ENCODE measurements at regions not wholly inside any gene's neighbourhood (a gene's known extent, or its start where the extent isn't known, plus 50 kb on each side); places are given as distances from the start of the nearest gene placed in this dataset.

DNA sequence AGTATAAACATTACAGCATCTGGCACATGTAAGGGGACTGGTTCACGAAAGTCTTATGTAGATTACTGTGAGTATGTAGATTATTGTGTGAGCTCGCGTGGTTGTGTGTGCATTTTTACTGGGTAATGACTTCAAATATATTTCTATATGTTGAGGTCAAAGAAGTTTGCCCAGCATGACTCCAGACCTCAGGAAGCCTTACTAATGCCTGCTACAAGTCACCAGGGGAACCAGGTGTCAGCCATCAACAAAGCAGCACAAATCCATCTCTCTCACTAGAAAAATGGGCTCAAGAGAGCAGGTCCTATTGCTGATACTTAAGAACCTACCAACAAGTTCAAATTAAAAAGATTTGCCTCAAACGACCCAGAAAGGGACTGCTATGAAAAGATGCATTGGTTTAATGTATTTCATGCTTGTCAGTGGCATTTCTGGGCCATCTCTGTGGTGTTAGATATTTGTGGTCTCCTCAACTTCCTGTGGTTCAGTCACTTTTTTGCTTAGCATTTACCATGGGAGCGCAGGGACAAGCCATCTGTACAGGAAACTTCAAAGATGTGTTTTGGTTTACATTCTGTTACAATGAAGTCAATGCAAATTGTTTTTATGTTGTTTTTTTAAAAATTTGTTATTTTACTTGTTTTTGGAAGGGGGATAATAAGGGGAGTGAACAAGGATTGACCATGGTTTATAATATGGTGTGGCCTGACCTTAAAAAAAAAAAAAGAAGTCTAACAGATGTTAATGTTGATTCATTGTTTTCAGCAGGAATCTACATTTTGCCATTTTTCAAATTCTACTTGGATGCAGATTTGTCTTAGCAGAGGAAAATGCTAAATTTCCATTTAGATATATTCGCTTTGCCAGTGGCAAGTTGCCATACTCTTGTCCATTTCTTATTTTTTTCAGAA is 172.1 kb upstream of the ADAMTS9 start:
- Mint-ChIP-seq H3K4me3 (no peak overlapping the region), H3K36me3 (ENCODE audit: low read depth) (no peaks in the 10 kb centered on the region), H3K4me1 (peaks cover 66% of the 10 kb centered on the region), H3K9me3 (no peaks in the 10 kb centered on the region), H3K27ac (peak overlapping the region; percentile 7 to 54 (median 42)), H3K27me3 (ENCODE audit: low read depth) (no peaks in the 10 kb centered on the region)
- TF ChIP-seq, protein P1, sequence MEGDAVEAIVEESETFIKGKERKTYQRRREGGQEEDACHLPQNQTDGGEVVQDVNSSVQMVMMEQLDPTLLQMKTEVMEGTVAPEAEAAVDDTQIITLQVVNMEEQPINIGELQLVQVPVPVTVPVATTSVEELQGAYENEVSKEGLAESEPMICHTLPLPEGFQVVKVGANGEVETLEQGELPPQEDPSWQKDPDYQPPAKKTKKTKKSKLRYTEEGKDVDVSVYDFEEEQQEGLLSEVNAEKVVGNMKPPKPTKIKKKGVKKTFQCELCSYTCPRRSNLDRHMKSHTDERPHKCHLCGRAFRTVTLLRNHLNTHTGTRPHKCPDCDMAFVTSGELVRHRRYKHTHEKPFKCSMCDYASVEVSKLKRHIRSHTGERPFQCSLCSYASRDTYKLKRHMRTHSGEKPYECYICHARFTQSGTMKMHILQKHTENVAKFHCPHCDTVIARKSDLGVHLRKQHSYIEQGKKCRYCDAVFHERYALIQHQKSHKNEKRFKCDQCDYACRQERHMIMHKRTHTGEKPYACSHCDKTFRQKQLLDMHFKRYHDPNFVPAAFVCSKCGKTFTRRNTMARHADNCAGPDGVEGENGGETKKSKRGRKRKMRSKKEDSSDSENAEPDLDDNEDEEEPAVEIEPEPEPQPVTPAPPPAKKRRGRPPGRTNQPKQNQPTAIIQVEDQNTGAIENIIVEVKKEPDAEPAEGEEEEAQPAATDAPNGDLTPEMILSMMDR (IDR thresholded peaks at IDR 0.05; ENCODE audit: unreplicated experiment in 3 of 3), result no peak

DNA sequence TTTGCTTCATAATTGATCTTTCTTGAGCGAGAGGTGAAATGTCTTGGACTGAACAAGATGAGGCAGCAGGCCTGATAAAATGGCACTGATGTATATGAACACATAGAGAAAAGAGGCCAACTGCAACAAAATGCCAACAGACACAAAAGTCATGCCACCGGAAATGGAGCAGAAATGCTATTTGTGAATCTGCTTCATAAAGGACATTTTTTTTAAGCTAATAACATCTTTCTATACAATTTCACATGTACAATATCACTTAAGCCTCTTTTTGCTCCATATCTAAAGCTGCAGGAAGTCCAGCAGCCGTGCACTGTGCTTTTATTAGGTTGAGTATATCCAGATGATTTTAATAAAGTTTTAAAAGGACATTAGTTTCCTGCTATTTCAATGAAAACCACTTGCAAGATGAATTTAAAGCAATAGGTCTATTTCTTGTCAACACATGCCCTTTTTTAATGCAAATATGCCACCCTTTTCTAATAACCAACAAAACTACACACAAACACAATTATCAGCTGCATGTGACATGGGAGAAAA is 169.2 kb upstream of the ADAMTS9 start:
- peaks cover 67% of the 10 kb centered on the region for H3K4me1 Mint-ChIP-seq
- H3K4me3 Mint-ChIP-seq, result no peak overlapping the region
- H3K27ac Mint-ChIP-seq, result peak overlapping the region in 2 of 3 experiments; percentile 81 to 90
- H3K27me3 Mint-ChIP-seq (ENCODE audit: low read depth), result peaks cover under 1% of the 10 kb centered on the region
- H3K9me3 Mint-ChIP-seq, result no peaks in the 10 kb centered on the region
- H3K36me3 Mint-ChIP-seq (ENCODE audit: low read depth), result no peaks in the 10 kb centered on the region
- TF ChIP-seq, protein P1 (IDR thresholded peaks at IDR 0.05; ENCODE audit: unreplicated experiment in 3 of 3), result no peak

DNA sequence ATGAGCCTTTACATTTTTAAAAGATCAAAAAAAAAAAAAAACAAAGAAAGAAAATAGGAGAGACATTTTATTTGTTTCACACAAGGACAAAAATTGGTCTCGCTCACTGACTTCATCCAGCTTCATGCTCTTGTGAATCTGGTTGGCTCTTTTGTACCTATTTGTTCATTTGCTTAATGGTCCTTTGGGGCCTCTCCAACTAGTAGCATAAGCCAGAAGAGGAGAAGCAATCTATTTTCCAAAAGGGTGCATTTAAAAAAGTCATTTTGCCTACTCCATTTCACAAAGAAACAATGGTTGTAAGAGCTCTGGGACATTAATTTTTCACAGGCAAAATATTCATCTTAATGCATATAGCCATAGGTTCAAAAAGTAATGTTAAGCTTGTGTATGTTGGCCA is 168.3 kb upstream of the ADAMTS9 start:
- Mint-ChIP-seq H3K4me3 (no peak overlapping the region), H3K27me3 (ENCODE audit: low read depth) (peaks cover 3% of the 10 kb centered on the region), H3K4me1 (peaks cover 62% of the 10 kb centered on the region), H3K27ac (peak overlapping the region; percentile 65 to 90 (median 81)), H3K9me3 (no peaks in the 10 kb centered on the region), H3K36me3 (ENCODE audit: low read depth) (no peaks in the 10 kb centered on the region)
- TF ChIP-seq, protein P1 (IDR thresholded peaks at IDR 0.05; ENCODE audit: unreplicated experiment in 3 of 3), result no peak

DNA sequence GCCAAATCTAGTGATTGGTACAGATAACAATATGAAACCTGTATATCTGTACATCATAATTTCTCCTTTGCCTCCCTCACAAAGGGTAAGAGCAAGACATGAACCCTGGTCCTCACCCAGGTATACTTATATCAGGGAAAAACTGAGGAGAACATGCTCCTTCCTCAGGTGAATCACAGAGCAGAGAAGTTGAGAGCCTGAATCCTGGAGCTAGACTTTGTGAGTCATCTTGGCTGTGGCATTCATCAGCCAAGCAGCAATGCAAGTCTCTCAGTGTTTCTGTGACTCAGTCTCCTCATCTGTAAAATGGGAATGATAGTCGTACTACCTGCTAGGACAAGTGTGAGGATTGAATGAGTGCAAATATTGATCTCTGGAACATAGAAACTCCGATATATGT is 165.7 kb upstream of the ADAMTS9 start:
- Mint-ChIP-seq H3K27me3 (ENCODE audit: low read depth) (peaks cover 3% of the 10 kb centered on the region), H3K4me1 (peaks cover 45% of the 10 kb centered on the region), H3K27ac (peak overlapping the region in 1 of 3 experiments; percentile 39), H3K9me3 (no peaks in the 10 kb centered on the region), H3K4me3 (no peak overlapping the region), H3K36me3 (ENCODE audit: low read depth) (no peaks in the 10 kb centered on the region)
- TF ChIP-seq, protein P1 (IDR thresholded peaks at IDR 0.05; ENCODE audit: unreplicated experiment in 3 of 3), result no peak

DNA sequence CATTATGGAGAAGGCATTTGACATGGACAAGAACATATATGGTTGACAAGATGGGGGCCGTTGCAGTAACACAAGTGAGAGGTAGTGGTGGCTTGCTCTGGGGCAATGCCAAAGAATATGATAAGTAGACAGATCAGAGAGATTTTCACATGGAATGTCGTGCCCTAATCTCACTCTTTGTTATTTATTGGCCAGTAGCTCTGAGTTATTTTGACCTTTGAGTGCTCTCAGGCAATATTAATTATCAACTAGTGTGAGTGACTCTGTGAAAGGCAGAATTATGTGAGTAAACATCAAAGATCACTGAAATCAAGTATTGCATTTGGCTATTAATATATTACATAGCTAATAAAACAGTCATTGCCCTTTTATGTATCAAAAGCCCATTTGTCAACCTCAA is 164.9 kb upstream of the ADAMTS9 start:
- Mint-ChIP-seq H3K36me3 (ENCODE audit: low read depth) (no peaks in the 10 kb centered on the region), H3K27me3 (ENCODE audit: low read depth) (peaks cover 3% of the 10 kb centered on the region)

More for the DNA sequence above, 164.9 kb upstream of the ADAMTS9 start:
- no peaks in the 10 kb centered on the region for H3K9me3 Mint-ChIP-seq
- H3K27ac Mint-ChIP-seq, result peak overlapping the region in 2 of 3 experiments; percentile 11 to 39
- TF ChIP-seq, protein P1 (IDR thresholded peaks at IDR 0.05; ENCODE audit: unreplicated experiment in 3 of 3), result no peak
- H3K4me3 Mint-ChIP-seq, result no peak overlapping the region
- peaks cover 50% of the 10 kb centered on the region for H3K4me1 Mint-ChIP-seq

All from nephron (organoid).